Activated naive CD8-positive, alpha-beta T cell treated with anti-CD3 and anti-CD28 coated beads, Interleukin-2, amount 50 U/mL, for 24 hours (primary cell): ENCODE measurements at regions not wholly inside any gene's neighbourhood (a gene's known extent, or its start where the extent isn't known, plus 50 kb on each side); places are given as distances from the start of the nearest gene placed in this dataset.

Experiments
- ATAC-seq: fragments of 150-1000 bp; cut with Tn5 transposase; one replicate; pipeline ENCODE4 v1.10.0; 2021
- DNase-seq: peaks from one replicate; pipeline ENCODE4 v3.0.0; 2021
- H3K27ac Mint-ChIP-seq: one replicate; pipeline ENCODE4 v1.8.0; 2021; ENCODE audit warnings: mild to moderate bottlenecking, mixed read lengths
- H3K27me3 Mint-ChIP-seq: one replicate; pipeline ENCODE4 v1.8.0; 2021; ENCODE audit warnings: mixed read lengths
- H3K36me3 Mint-ChIP-seq: one replicate; pipeline ENCODE4 v1.8.0; 2021; ENCODE audit warnings: low read depth, mixed read lengths
- H3K4me1 Mint-ChIP-seq: one replicate; pipeline ENCODE4 v1.8.0; 2021; ENCODE audit warnings: mixed read lengths
- H3K4me3 Mint-ChIP-seq: one replicate; pipeline ENCODE4 v1.8.0; 2021; ENCODE audit warnings: mild to moderate bottlenecking, moderate library complexity, mixed read lengths
- H3K9me3 Mint-ChIP-seq: one replicate; pipeline ENCODE4 v1.8.0; 2021; ENCODE audit warnings: mixed read lengths

- H3K4me3 Mint-ChIP-seq = no peak overlapping the region
- H3K9me3 Mint-ChIP-seq = peaks cover 4% of the 10 kb centered on the region
- DNase-seq = no peak
- no peak overlapping the region for H3K27ac Mint-ChIP-seq
- H3K4me1 Mint-ChIP-seq = no peaks in the 10 kb centered on the region
- no peaks in the 10 kb centered on the region for H3K27me3 Mint-ChIP-seq
- no peak for ATAC-seq
- H3K36me3 Mint-ChIP-seq = no peaks in the 10 kb centered on the region
Observed at GRCh38 chr18:41036346-41036745, 918.7 kb upstream of the PIK3C3 start.

- ATAC-seq (no peak), DNase-seq (no peak)
- Mint-ChIP-seq H3K9me3 (peaks cover 4% of the 10 kb centered on the region), H3K4me1 (no peaks in the 10 kb centered on the region), H3K36me3 (no peaks in the 10 kb centered on the region), H3K27me3 (no peaks in the 10 kb centered on the region), H3K4me3 (no peak overlapping the region), H3K27ac (no peak overlapping the region)
Observed at GRCh38 chr18:41034413-41034812, 920.6 kb upstream of the PIK3C3 start.

- ATAC-seq (no peak), DNase-seq (no peak)
- Mint-ChIP-seq H3K27me3 (no peaks in the 10 kb centered on the region), H3K4me3 (no peak overlapping the region), H3K36me3 (no peaks in the 10 kb centered on the region), H3K9me3 (no peaks in the 10 kb centered on the region), H3K4me1 (no peaks in the 10 kb centered on the region), H3K27ac (no peak overlapping the region)
Observed at GRCh38 chr18:41025666-41026065, 929.4 kb upstream of the PIK3C3 start.

- no peaks in the 10 kb centered on the region for H3K9me3 Mint-ChIP-seq
- ATAC-seq = no peak
- H3K27ac Mint-ChIP-seq = no peak overlapping the region
- DNase-seq = no peak
- no peak overlapping the region for H3K4me3 Mint-ChIP-seq
- no peaks in the 10 kb centered on the region for H3K27me3 Mint-ChIP-seq
- H3K36me3 Mint-ChIP-seq = no peaks in the 10 kb centered on the region
- no peaks in the 10 kb centered on the region for H3K4me1 Mint-ChIP-seq
Observed at GRCh38 chr18:41024792-41025191, 930.2 kb upstream of the PIK3C3 start.

GRCh38 chr18:41022484-41022883 is 932.5 kb upstream of the PIK3C3 start:
- Mint-ChIP-seq H3K27me3 (no peaks in the 10 kb centered on the region), H3K27ac (no peak overlapping the region), H3K36me3 (no peaks in the 10 kb centered on the region), H3K9me3 (peaks cover 3% of the 10 kb centered on the region), H3K4me3 (no peak overlapping the region), H3K4me1 (no peaks in the 10 kb centered on the region)
- no peak for ATAC-seq
- no peak for DNase-seq

- no peaks in the 10 kb centered on the region for H3K27me3 Mint-ChIP-seq
- DNase-seq (no peak), ATAC-seq (no peak)
- H3K4me1 Mint-ChIP-seq = no peaks in the 10 kb centered on the region
- H3K4me3 Mint-ChIP-seq = no peak overlapping the region
- H3K36me3 Mint-ChIP-seq = no peaks in the 10 kb centered on the region
- no peak overlapping the region for H3K27ac Mint-ChIP-seq
- H3K9me3 Mint-ChIP-seq = peaks cover 9% of the 10 kb centered on the region
Observed at GRCh38 chr18:41021089-41021488, 933.9 kb upstream of the PIK3C3 start.

- peaks cover 9% of the 10 kb centered on the region for H3K9me3 Mint-ChIP-seq
- no peak overlapping the region for H3K4me3 Mint-ChIP-seq
- no peaks in the 10 kb centered on the region for H3K4me1 Mint-ChIP-seq
- H3K36me3 Mint-ChIP-seq = no peaks in the 10 kb centered on the region
- DNase-seq (no peak), ATAC-seq (no peak)
- H3K27ac Mint-ChIP-seq = no peak overlapping the region
- H3K27me3 Mint-ChIP-seq = no peaks in the 10 kb centered on the region
Observed at GRCh38 chr18:41012194-41012593, 942.8 kb upstream of the PIK3C3 start.

GRCh38 chr18:41009926-41010325 is 945.1 kb upstream of the PIK3C3 start:
- H3K27me3 Mint-ChIP-seq = no peaks in the 10 kb centered on the region

GRCh38 chr18:41004324-41004723 is 950.7 kb upstream of the PIK3C3 start:
- no peak for DNase-seq
- H3K27me3 Mint-ChIP-seq = no peaks in the 10 kb centered on the region
- no peak overlapping the region for H3K4me3 Mint-ChIP-seq
- H3K4me1 Mint-ChIP-seq = no peaks in the 10 kb centered on the region
- no peak for ATAC-seq
- H3K36me3 Mint-ChIP-seq = no peaks in the 10 kb centered on the region
- no peak overlapping the region for H3K27ac Mint-ChIP-seq
- peaks cover under 1% of the 10 kb centered on the region for H3K9me3 Mint-ChIP-seq

More at GRCh38 chr18:41009926-41010325, 945.1 kb upstream of the PIK3C3 start:
- DNase-seq = no peak
- Mint-ChIP-seq H3K4me1 (no peaks in the 10 kb centered on the region), H3K9me3 (peaks cover 3% of the 10 kb centered on the region), H3K36me3 (no peaks in the 10 kb centered on the region), H3K4me3 (no peak overlapping the region), H3K27ac (no peak overlapping the region)
- ATAC-seq = no peak

- ATAC-seq (no peak), DNase-seq (no peak)
- Mint-ChIP-seq H3K36me3 (no peaks in the 10 kb centered on the region), H3K27ac (no peak overlapping the region), H3K9me3 (peaks cover 9% of the 10 kb centered on the region), H3K27me3 (no peaks in the 10 kb centered on the region), H3K4me1 (no peaks in the 10 kb centered on the region), H3K4me3 (no peak overlapping the region)
Observed at GRCh38 chr18:40995529-40995928, 959.5 kb upstream of the PIK3C3 start.

GRCh38 chr18:40993363-40993762 is 961.7 kb upstream of the PIK3C3 start:
- Mint-ChIP-seq H3K4me3 (no peak overlapping the region), H3K27me3 (no peaks in the 10 kb centered on the region), H3K4me1 (no peaks in the 10 kb centered on the region), H3K27ac (no peak overlapping the region), H3K36me3 (no peaks in the 10 kb centered on the region), H3K9me3 (peaks cover 4% of the 10 kb centered on the region)
- no peak for ATAC-seq
- DNase-seq = no peak

- Mint-ChIP-seq H3K36me3 (no peaks in the 10 kb centered on the region), H3K4me3 (no peak overlapping the region), H3K9me3 (peaks cover 8% of the 10 kb centered on the region), H3K27ac (no peak overlapping the region), H3K4me1 (no peaks in the 10 kb centered on the region), H3K27me3 (no peaks in the 10 kb centered on the region)
- no peak for DNase-seq
- ATAC-seq = no peak
Observed at GRCh38 chr18:40987581-40987980, 967.5 kb upstream of the PIK3C3 start.

GRCh38 chr18:40985436-40985835 is 969.6 kb upstream of the PIK3C3 start:
- ATAC-seq = no peak
- H3K4me1 Mint-ChIP-seq = no peaks in the 10 kb centered on the region
- peaks cover 8% of the 10 kb centered on the region for H3K9me3 Mint-ChIP-seq
- no peak overlapping the region for H3K27ac Mint-ChIP-seq
- no peaks in the 10 kb centered on the region for H3K36me3 Mint-ChIP-seq
- no peaks in the 10 kb centered on the region for H3K27me3 Mint-ChIP-seq
- no peak overlapping the region for H3K4me3 Mint-ChIP-seq
- no peak for DNase-seq

GRCh38 chr18:40984856-40985255 is 970.2 kb upstream of the PIK3C3 start:
- Mint-ChIP-seq H3K36me3 (no peaks in the 10 kb centered on the region), H3K27ac (no peak overlapping the region), H3K4me3 (no peak overlapping the region), H3K4me1 (no peaks in the 10 kb centered on the region), H3K27me3 (no peaks in the 10 kb centered on the region), H3K9me3 (peaks cover 8% of the 10 kb centered on the region)
- ATAC-seq (no peak), DNase-seq (no peak)

- Mint-ChIP-seq H3K4me1 (no peaks in the 10 kb centered on the region), H3K4me3 (no peak overlapping the region), H3K9me3 (peaks cover 8% of the 10 kb centered on the region), H3K36me3 (no peaks in the 10 kb centered on the region), H3K27ac (no peak overlapping the region), H3K27me3 (no peaks in the 10 kb centered on the region)
- ATAC-seq = no peak
- DNase-seq = no peak
Observed at GRCh38 chr18:40983835-40984234, 971.2 kb upstream of the PIK3C3 start.

GRCh38 chr18:40980171-40980570 is 974.9 kb upstream of the PIK3C3 start:
- H3K4me3 Mint-ChIP-seq = no peak overlapping the region
- H3K4me1 Mint-ChIP-seq = no peaks in the 10 kb centered on the region
- ATAC-seq (no peak), DNase-seq (no peak)
- H3K36me3 Mint-ChIP-seq = no peaks in the 10 kb centered on the region
- peaks cover under 1% of the 10 kb centered on the region for H3K9me3 Mint-ChIP-seq
- H3K27ac Mint-ChIP-seq = no peak overlapping the region
- H3K27me3 Mint-ChIP-seq = no peaks in the 10 kb centered on the region
